ENCODE measurements at regions not wholly inside any gene's neighbourhood (a gene's known extent, or its start where the extent isn't known, plus 50 kb on each side); places are given as distances from the start of the nearest gene placed in this dataset.
"Not testable (repeated sequence)": the region's sequence is repeated elsewhere in the genome, so short reads cannot be mapped to it uniquely, and the experiment has no call there.

DNA sequence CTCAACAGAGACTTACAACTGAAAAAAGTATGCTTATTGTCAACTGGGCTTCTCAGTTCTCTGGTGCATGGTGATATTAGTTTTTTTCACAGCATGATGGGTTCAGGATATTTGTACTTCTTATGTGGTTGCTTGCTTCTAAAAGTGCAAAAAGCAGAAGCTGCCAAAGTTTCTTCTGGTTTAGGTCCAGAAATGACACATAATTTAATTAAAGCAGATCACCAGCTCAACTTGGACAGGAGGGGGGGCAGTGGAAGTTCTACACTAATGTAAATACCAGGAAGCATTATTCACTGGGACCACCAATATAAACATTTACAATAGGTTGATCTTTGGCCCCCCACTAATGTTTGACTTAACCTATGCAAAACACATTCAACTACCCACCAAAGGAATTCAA is 354.8 kb upstream of the BRINP3 start:
- DNase-seq = no peak
- no peak overlapping the region for H3K4me3 ChIP-seq (ENCODE audit: low read length)
- no peaks in the 10 kb centered on the region for H3K27me3 Mint-ChIP-seq (ENCODE audit: low read depth in 2 of 2)
- H3K27ac ChIP-seq (ENCODE audit: low read length) = no peak overlapping the region
- no peak overlapping the region for H3K27ac Mint-ChIP-seq
- no peaks in the 10 kb centered on the region for H3K36me3 ChIP-seq (ENCODE audit: control insufficient read depth, insufficient read depth, low read length)
- TF ChIP-seq CTCF (IDR thresholded peaks at IDR 0.05) = no peak
- ATAC-seq = no peak
- peaks cover 7 to 24% of the 10 kb centered on the region in 2 donors for H3K9me3 Mint-ChIP-seq
- H3K4me1 ChIP-seq (ENCODE audit: control insufficient read depth, insufficient read depth, low read length) = no peaks in the 10 kb centered on the region
- no peaks in the 10 kb centered on the region for H3K4me1 Mint-ChIP-seq
- H3K36me3 Mint-ChIP-seq = peaks cover 3% of the 10 kb centered on the region
- no peak overlapping the region for H3K4me3 Mint-ChIP-seq
- H3K27me3 ChIP-seq (ENCODE audit: control insufficient read depth, insufficient read depth, low read length) = no peaks in the 10 kb centered on the region
- intact Hi-C loops (cut with micrococcal nuclease) = no loop called here
- peaks cover 6% of the 10 kb centered on the region for H3K9me3 ChIP-seq (ENCODE audit: control insufficient read depth, insufficient read depth, low read length)

GRCh38 chr1:190835658-190836057 is 358.0 kb upstream of the BRINP3 start:
- no peaks in the 10 kb centered on the region for H3K4me1 Mint-ChIP-seq
- no peak overlapping the region for H3K4me3 Mint-ChIP-seq
- no peak for DNase-seq
- Histone ChIP-seq H3K27me3 (ENCODE audit: control insufficient read depth, insufficient read depth, low read length) (no peaks in the 10 kb centered on the region), H3K36me3 (ENCODE audit: control insufficient read depth, insufficient read depth, low read length) (no peaks in the 10 kb centered on the region), H3K4me1 (ENCODE audit: control insufficient read depth, insufficient read depth, low read length) (no peaks in the 10 kb centered on the region), H3K27ac (ENCODE audit: low read length) (no peak overlapping the region), H3K4me3 (ENCODE audit: low read length) (no peak overlapping the region), H3K9me3 (ENCODE audit: control insufficient read depth, insufficient read depth, low read length) (peaks cover 2% of the 10 kb centered on the region)
- no peak for TF ChIP-seq CTCF (IDR thresholded peaks at IDR 0.05)
- intact Hi-C loops (cut with micrococcal nuclease) = no loop called here
- H3K36me3 Mint-ChIP-seq = peaks cover 13% of the 10 kb centered on the region
- no peak overlapping the region for H3K27ac Mint-ChIP-seq
- no peak for ATAC-seq
- WGBS (ENCODE audit: insufficient coverage) = 87% methylated on average over 2 of the region's 4 CpGs
- H3K27me3 Mint-ChIP-seq (ENCODE audit: low read depth in 2 of 2) = no peaks in the 10 kb centered on the region
- H3K9me3 Mint-ChIP-seq = peaks cover 10 to 24% of the 10 kb centered on the region in 2 donors

DNA sequence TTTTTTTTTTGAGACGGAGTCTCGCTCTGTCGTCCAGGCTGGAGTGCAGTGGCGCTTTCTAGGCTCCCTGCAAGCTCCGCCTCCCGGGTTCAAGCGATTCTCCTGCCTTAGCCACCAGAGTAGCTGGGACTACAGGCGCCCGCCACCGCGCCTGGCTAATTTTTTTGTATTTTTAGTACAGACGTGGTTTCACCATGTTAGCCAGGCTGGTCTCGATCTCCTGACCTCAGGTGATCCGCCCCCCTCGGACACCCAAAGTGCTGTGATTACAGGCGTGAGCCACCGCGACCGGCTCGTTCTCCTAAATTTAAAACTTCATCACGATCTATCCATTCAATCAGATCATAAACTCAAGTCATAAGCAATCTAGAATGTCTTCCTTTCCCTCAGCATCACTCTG is 359.5 kb upstream of the BRINP3 start:
- H3K36me3 ChIP-seq (ENCODE audit: control insufficient read depth, insufficient read depth, low read length); H3K27me3 ChIP-seq (ENCODE audit: control insufficient read depth, insufficient read depth, low read length); H3K27ac Mint-ChIP-seq; H3K4me3 Mint-ChIP-seq; intact Hi-C loops (cut with micrococcal nuclease); H3K4me1 ChIP-seq (ENCODE audit: control insufficient read depth, insufficient read depth, low read length); ATAC-seq; H3K4me3 ChIP-seq (ENCODE audit: low read length); DNase-seq; H3K9me3 ChIP-seq (ENCODE audit: control insufficient read depth, insufficient read depth, low read length); H3K27ac ChIP-seq (ENCODE audit: low read length); H3K27me3 Mint-ChIP-seq (ENCODE audit: low read depth in 2 of 2); H3K4me1 Mint-ChIP-seq: not testable (repeated sequence)
- 92% methylated on average over 21 of the region's 21 CpGs for WGBS (ENCODE audit: insufficient coverage)
- H3K36me3 Mint-ChIP-seq = peaks cover 13% of the 10 kb centered on the region
- peaks cover 8 to 18% of the 10 kb centered on the region in 2 donors for H3K9me3 Mint-ChIP-seq

DNA sequence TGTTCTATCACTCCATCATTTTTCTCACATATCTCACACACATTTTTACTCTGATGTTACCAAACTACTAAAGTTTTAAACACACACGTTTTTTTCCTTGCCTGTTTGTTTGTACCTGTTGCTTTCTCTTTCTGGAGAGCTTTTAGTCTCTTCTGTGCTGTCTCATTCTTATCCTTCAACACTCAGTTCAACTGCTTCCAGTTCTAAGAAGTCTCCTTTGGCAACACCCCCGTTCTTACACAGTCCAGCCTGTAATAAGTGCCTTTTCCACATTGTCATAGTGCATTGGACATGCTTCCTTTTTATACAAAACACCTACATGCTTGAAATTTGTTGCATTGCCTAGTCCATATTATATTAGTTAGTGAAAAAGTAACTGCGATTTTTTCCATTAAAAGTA is 360.2 kb upstream of the BRINP3 start:
- no peaks in the 10 kb centered on the region for H3K27me3 ChIP-seq (ENCODE audit: control insufficient read depth, insufficient read depth, low read length)
- DNase-seq (no peak), ATAC-seq (no peak)
- H3K4me1 ChIP-seq (ENCODE audit: control insufficient read depth, insufficient read depth, low read length) = no peaks in the 10 kb centered on the region
- H3K9me3 ChIP-seq (ENCODE audit: control insufficient read depth, insufficient read depth, low read length) = peaks cover 2% of the 10 kb centered on the region
- no peak overlapping the region for H3K27ac ChIP-seq (ENCODE audit: low read length)
- intact Hi-C loops (cut with micrococcal nuclease) = no loop called here
- no peak overlapping the region for H3K27ac Mint-ChIP-seq
- no peaks in the 10 kb centered on the region for H3K27me3 Mint-ChIP-seq (ENCODE audit: low read depth in 2 of 2)
- no peaks in the 10 kb centered on the region for H3K4me1 Mint-ChIP-seq
- H3K36me3 Mint-ChIP-seq = peaks cover 13% of the 10 kb centered on the region
- H3K4me3 Mint-ChIP-seq = no peak overlapping the region
- peaks cover 8 to 21% of the 10 kb centered on the region in 2 donors for H3K9me3 Mint-ChIP-seq
- no peak overlapping the region for H3K4me3 ChIP-seq (ENCODE audit: low read length)
- no peak for TF ChIP-seq CTCF (IDR thresholded peaks at IDR 0.05)
- no peaks in the 10 kb centered on the region for H3K36me3 ChIP-seq (ENCODE audit: control insufficient read depth, insufficient read depth, low read length)
- 52% methylated on average over 2 of the region's 3 CpGs for WGBS (ENCODE audit: insufficient coverage)

Data from natural killer cell (primary cell).